Spleen (tissue), 11 donors: ENCODE measurements at regions not wholly inside any gene's neighbourhood (a gene's known extent, or its start where the extent isn't known, plus 50 kb on each side); places are given as distances from the start of the nearest gene placed in this dataset.

Source experiments
- DNase-seq: peaks from one replicate; pipeline ENCODE4 v3.0.0-alpha.2; 2020
- H3K27ac ChIP-seq, 8 donors: fragments of 200-600 bp; sonication (generic) in 7 of 8; 1 replicate in 4 of 8; 2 replicates in 4 of 8; pipeline versions ENCODE4 v1.5.0 to v1.8.0; 2016 to 2021; ENCODE audit warnings: inconsistent platforms in 4 of 8, mild to moderate bottlenecking in 4 of 8, moderate library complexity in 1 of 8
- H3K27me3 ChIP-seq, 7 donors: fragments of 200-600 bp; sonication (generic) in 6 of 7; replicated peaks in 1 of 7; 1 replicate in 4 of 7; 2 replicates in 3 of 7; pipeline versions ENCODE4 v1.5.0 to v1.8.0; 2016 to 2021; ENCODE audit warnings: inconsistent platforms in 3 of 7, mild to moderate bottlenecking in 1 of 7
- H3K36me3 ChIP-seq, 6 donors: fragments of 200-600 bp; sonication (generic) in 5 of 6; 1 replicate in 4 of 6; 2 replicates in 2 of 6; pipeline versions ENCODE4 v1.5.0 to v1.8.0; 2016 to 2021; ENCODE audit warnings: inconsistent platforms in 2 of 6
- H3K4me1 ChIP-seq, 6 donors: fragments of 200-600 bp; sonication (generic) in 5 of 6; 1 replicate in 3 of 6; 2 replicates in 3 of 6; pipeline versions ENCODE4 v1.5.0 to v1.8.0; 2016 to 2021; ENCODE audit warnings: inconsistent platforms in 3 of 6
- H3K4me3 ChIP-seq, 8 donors: fragments of 200-600 bp; sonication (generic) in 7 of 8; 1 replicate in 4 of 8; 2 replicates in 4 of 8; pipeline versions ENCODE4 v1.5.0 to v1.8.0; 2016 to 2021; ENCODE audit warnings: inconsistent platforms in 4 of 8, mild to moderate bottlenecking in 4 of 8, moderate library complexity in 2 of 8
- H3K9me3 ChIP-seq, 8 donors: fragments of 200-600 bp; sonication (generic) in 7 of 8; 1 replicate in 4 of 8; 2 replicates in 4 of 8; pipeline versions ENCODE4 v1.5.0 to v1.8.0; 2016 to 2021; ENCODE audit warnings: inconsistent platforms in 4 of 8
- POLR2A ChIP-seq, 3 donors: fragments of 450-650 bp; IDR thresholded peaks; one replicate each; pipeline ENCODE4 v1.5.1; 2017; ENCODE audit warnings: antibody characterized with exemption in 3 of 3, mild to moderate bottlenecking in 1 of 3
- POLR2AphosphoS5 ChIP-seq, 3 donors: sonication (generic); formaldehyde crosslinking; IDR thresholded peaks; one replicate each; pipeline ENCODE4 v1.5.1; 2017; ENCODE audit warnings: antibody characterized with exemption in 3 of 3
- WGBS, 5 donors: extraction: QIAGEN DNeasy Blood & Tissue Kit in 3 of 5; methylation state at CpG; one replicate each; pipeline versions ENCODE4 v1.1.5 to v1.1.7; 2013 to 2018; 5-methylcytosine and 5-hydroxymethylcytosine counted together
- intact Hi-C: fragments of 100-400 bp; cut with DNase I; formaldehyde crosslinking; loops from one replicate; pipeline ENCODE4 v1.15.0; 2023; ENCODE audit warnings: low total_unique reads
- TF ChIP-seq, protein P1 (sequence below), 11 experiments: fragments of 200-600 bp in 7 of 11; fragments of 450-650 bp in 4 of 11; sonication (generic) in 4 of 11; IDR thresholded peaks in 8 of 11; conservative IDR thresholded peaks in 3 of 11; 1 replicate in 7 of 11; 2 replicates in 4 of 11; pipeline versions ENCODE4 v1.4.0 to v1.8.0; 2016 to 2021; ENCODE audit warnings: antibody characterized with exemption in 11 of 11, inconsistent platforms in 4 of 11, mild to moderate bottlenecking in 1 of 11
- donor health status: healthy with polysubstance abuse.
- donor health status: DM: no; HTN: no; CAD: no; lungs with moderate emphysema.
- donor health status: DM: no; HTN: no; CAD: no.
- donor health status: Bipolar disorder and iron deficiency.
- donor health status: healthy.
- donor health status: DM: no; HTN: no; CAD: no.
- donor health status: DM: yes; HTN: yes; CAD: no.

GRCh38 chr2:58584606-58585118 lies 343.5 kb upstream of the FANCL start:
- 83 to 96% (median 86%) methylated on average over 4 of the region's 4 CpGs for WGBS, 5 donors
- intact Hi-C loops, result no loop called here

GRCh38 chr2:58578276-58578675 lies 337.2 kb upstream of the FANCL start:
- Histone ChIP-seq H3K27me3 (peaks cover 0 to 4% (median 0%) of the 10 kb centered on the region in 7 donors), H3K36me3 (no peaks in the 10 kb centered on the region), H3K4me1 (no peaks in the 10 kb centered on the region), H3K9me3 (no peaks in the 10 kb centered on the region), H3K27ac (no peak overlapping the region), H3K4me3 (no peak overlapping the region)
- 85 to 95% (median 92%) methylated on average over 2 of the region's 2 CpGs for WGBS, 5 donors
- intact Hi-C loops, result no loop called here
- no peak for TF ChIP-seq POLR2AphosphoS5 (IDR thresholded peaks at IDR 0.05)
- TF ChIP-seq, protein P1, sequence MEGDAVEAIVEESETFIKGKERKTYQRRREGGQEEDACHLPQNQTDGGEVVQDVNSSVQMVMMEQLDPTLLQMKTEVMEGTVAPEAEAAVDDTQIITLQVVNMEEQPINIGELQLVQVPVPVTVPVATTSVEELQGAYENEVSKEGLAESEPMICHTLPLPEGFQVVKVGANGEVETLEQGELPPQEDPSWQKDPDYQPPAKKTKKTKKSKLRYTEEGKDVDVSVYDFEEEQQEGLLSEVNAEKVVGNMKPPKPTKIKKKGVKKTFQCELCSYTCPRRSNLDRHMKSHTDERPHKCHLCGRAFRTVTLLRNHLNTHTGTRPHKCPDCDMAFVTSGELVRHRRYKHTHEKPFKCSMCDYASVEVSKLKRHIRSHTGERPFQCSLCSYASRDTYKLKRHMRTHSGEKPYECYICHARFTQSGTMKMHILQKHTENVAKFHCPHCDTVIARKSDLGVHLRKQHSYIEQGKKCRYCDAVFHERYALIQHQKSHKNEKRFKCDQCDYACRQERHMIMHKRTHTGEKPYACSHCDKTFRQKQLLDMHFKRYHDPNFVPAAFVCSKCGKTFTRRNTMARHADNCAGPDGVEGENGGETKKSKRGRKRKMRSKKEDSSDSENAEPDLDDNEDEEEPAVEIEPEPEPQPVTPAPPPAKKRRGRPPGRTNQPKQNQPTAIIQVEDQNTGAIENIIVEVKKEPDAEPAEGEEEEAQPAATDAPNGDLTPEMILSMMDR (IDR thresholded peaks at IDR 0.05 in 8 of 11, conservative IDR thresholded peaks at IDR 0.05 in 3 of 11), result no peak
- no peak for TF ChIP-seq POLR2A (IDR thresholded peaks at IDR 0.05)
- DNase-seq, result no peak

More at GRCh38 chr2:58584606-58585118, 343.5 kb upstream of the FANCL start:
- Histone ChIP-seq H3K36me3 (no peaks in the 10 kb centered on the region), H3K27ac (no peak overlapping the region), H3K9me3 (no peaks in the 10 kb centered on the region), H3K27me3 (no peaks in the 10 kb centered on the region), H3K4me1 (no peaks in the 10 kb centered on the region), H3K4me3 (no peak overlapping the region)
- TF ChIP-seq POLR2A (IDR thresholded peaks at IDR 0.05) (no peak), POLR2AphosphoS5 (IDR thresholded peaks at IDR 0.05) (no peak)
- TF ChIP-seq, protein P1 (IDR thresholded peaks at IDR 0.05 in 8 of 11, conservative IDR thresholded peaks at IDR 0.05 in 3 of 11), result no peak
- DNase-seq, result no peak

- no peak overlapping the region for H3K27ac ChIP-seq
- H3K4me3 ChIP-seq, result no peak overlapping the region
- H3K27me3 ChIP-seq, result peaks cover 0 to 4% (median 0%) of the 10 kb centered on the region in 7 donors
- TF ChIP-seq POLR2AphosphoS5 (IDR thresholded peaks at IDR 0.05), result no peak
- TF ChIP-seq POLR2A (IDR thresholded peaks at IDR 0.05), result no peak
- TF ChIP-seq, protein P1 (IDR thresholded peaks at IDR 0.05 in 8 of 11, conservative IDR thresholded peaks at IDR 0.05 in 3 of 11), result no peak
- no peak for DNase-seq
- intact Hi-C loops, result no loop called here
- H3K9me3 ChIP-seq, result no peaks in the 10 kb centered on the region
- peaks cover 0 to 7% (median 5%) of the 10 kb centered on the region in 6 donors for H3K4me1 ChIP-seq
- WGBS, 5 donors, result 81 to 93% (median 84%) methylated on average over 4 of the region's 4 CpGs
- H3K36me3 ChIP-seq, result no peaks in the 10 kb centered on the region
These were observed 333.7 kb upstream of the FANCL start for GRCh38 chr2:58574873-58575272.

GRCh38 chr2:58572731-58573130 lies 331.6 kb upstream of the FANCL start:
- 90 to 95% (median 93%) methylated on average over 3 of the region's 3 CpGs for WGBS, 5 donors
- DNase-seq, result no peak
- TF ChIP-seq POLR2A (IDR thresholded peaks at IDR 0.05) (no peak), POLR2AphosphoS5 (IDR thresholded peaks at IDR 0.05) (no peak)
- TF ChIP-seq, protein P1 (IDR thresholded peaks at IDR 0.05 in 8 of 11, conservative IDR thresholded peaks at IDR 0.05 in 3 of 11), result no peak
- Histone ChIP-seq H3K9me3 (no peaks in the 10 kb centered on the region), H3K27ac (no peak overlapping the region), H3K27me3 (no peaks in the 10 kb centered on the region), H3K4me1 (peaks cover 0 to 7% (median 5%) of the 10 kb centered on the region in 6 donors), H3K36me3 (no peaks in the 10 kb centered on the region), H3K4me3 (no peak overlapping the region)
- intact Hi-C loops, result no loop called here
